ENCODE measurements at regions not wholly inside any gene's neighbourhood (a gene's known extent, or its start where the extent isn't known, plus 50 kb on each side); places are given as distances from the start of the nearest gene placed in this dataset.

- no peak for TF ChIP-seq CTCF (IDR thresholded peaks at IDR 0.05; ENCODE audit: low read depth, low read length)
- H3K4me3 ChIP-seq (replicated peaks in 1 of 2; ENCODE audit: low read depth in 2 of 2, low read length in 2 of 2), result no peak overlapping the region
- peak; percentile 34 to 35 for DNase-seq (ENCODE audit: low read depth in 2 of 2)
These were observed 88.0 kb upstream of the ELOVL5 start for GRCh38 chr6:53436526-53437303.

- H3K4me3 ChIP-seq (replicated peaks in 1 of 2; ENCODE audit: low read depth in 2 of 2, low read length in 2 of 2), result no peak overlapping the region
- TF ChIP-seq CTCF (IDR thresholded peaks at IDR 0.05; ENCODE audit: low read depth, low read length), result no peak
- no peak for DNase-seq (ENCODE audit: low read depth in 2 of 2)
These were observed 85.2 kb upstream of the ELOVL5 start for GRCh38 chr6:53433951-53434285.

- no peak for TF ChIP-seq CTCF (IDR thresholded peaks at IDR 0.05; ENCODE audit: low read depth, low read length)
- no peak for DNase-seq (ENCODE audit: low read depth in 2 of 2)
- no peak overlapping the region for H3K4me3 ChIP-seq (replicated peaks in 1 of 2; ENCODE audit: low read depth in 2 of 2, low read length in 2 of 2)
These were observed 84.7 kb upstream of the ELOVL5 start for GRCh38 chr6:53433261-53433950.

GRCh38 chr6:53432318-53433161, 83.8 kb upstream of the ELOVL5 start:
- DNase-seq (ENCODE audit: low read depth in 2 of 2), result peak; percentile 84
- TF ChIP-seq CTCF (IDR thresholded peaks at IDR 0.05; ENCODE audit: low read depth, low read length), result no peak
- H3K4me3 ChIP-seq (replicated peaks in 1 of 2; ENCODE audit: low read depth in 2 of 2, low read length in 2 of 2), result no peak overlapping the region

DNA sequence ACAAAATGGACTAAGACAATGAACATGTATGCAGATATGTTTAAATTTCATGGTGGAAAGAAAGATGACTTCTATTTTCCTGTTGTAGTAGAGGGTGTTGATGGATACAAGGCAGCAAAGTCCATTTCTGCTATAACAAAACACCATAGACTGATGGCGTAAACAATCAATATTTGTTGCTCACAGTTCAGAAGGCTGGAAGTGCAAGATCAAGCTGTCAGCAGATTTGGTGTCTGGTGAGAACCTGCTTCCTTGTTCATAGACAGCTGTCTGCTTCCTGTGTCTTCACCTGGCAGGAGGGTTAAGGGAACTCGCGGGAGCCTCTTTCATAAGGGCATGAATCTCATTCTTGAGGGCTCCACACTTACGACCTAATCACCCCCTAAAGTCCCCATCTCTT, 83.0 kb upstream of the ELOVL5 start:
- no peak for DNase-seq (ENCODE audit: low read depth in 2 of 2)
- TF ChIP-seq CTCF (IDR thresholded peaks at IDR 0.05; ENCODE audit: low read depth, low read length), result no peak
- no peak overlapping the region for H3K4me3 ChIP-seq (replicated peaks in 1 of 2; ENCODE audit: low read depth in 2 of 2, low read length in 2 of 2)

GRCh38 chr6:53429401-53429800, 80.7 kb upstream of the ELOVL5 start:
- no peak overlapping the region for H3K4me3 ChIP-seq (replicated peaks in 1 of 2; ENCODE audit: low read depth in 2 of 2, low read length in 2 of 2)
- no peak for TF ChIP-seq CTCF (IDR thresholded peaks at IDR 0.05; ENCODE audit: low read depth, low read length)
- DNase-seq (ENCODE audit: low read depth in 2 of 2), result no peak
